CD4-positive, alpha-beta memory T cell (primary cell): ENCODE measurements at regions not wholly inside any gene's neighbourhood (a gene's known extent, or its start where the extent isn't known, plus 50 kb on each side); places are given as distances from the start of the nearest gene placed in this dataset.

Experiments used
- CTCF ChIA-PET: fragments of 350-600 bp; sonication (Branson Sonifier 250); formaldehyde crosslinking; loops from one replicate; lab custom pipeline; 2021; ENCODE audit warnings: inconsistent platforms; ENCODE audit not compliant: partially characterized antibody; lab: Charles Lee
- POLR2A ChIA-PET: fragments of 350-600 bp; sonication (Branson Sonifier 250); formaldehyde crosslinking; loops from one replicate; lab custom pipeline; 2021; ENCODE audit not compliant: partially characterized antibody; lab: Charles Lee
- DNase-seq, 5 donors: peaks; one replicate each; pipeline versions ENCODE4 v3.0.0 to v3.0.0-alpha.2; 2020 to 2022; ENCODE audit warnings: mixed read lengths in 1 of 5
- H3K27ac ChIP-seq: one replicate; pipeline ENCODE4 v1.7.0; 2013; ENCODE audit warnings: low read depth, low read length
- H3K27me3 ChIP-seq: 2 replicates; pipeline ENCODE4 v1.7.0; 2013; ENCODE audit warnings: mild to moderate bottlenecking, low read length, moderate library complexity; ENCODE audit not compliant: insufficient read depth
- H3K36me3 ChIP-seq: 2 replicates; pipeline ENCODE4 v1.7.0; 2013; ENCODE audit warnings: mild to moderate bottlenecking, low read length, moderate library complexity; ENCODE audit not compliant: insufficient read depth
- H3K4me1 ChIP-seq: 2 replicates; pipeline ENCODE4 v1.7.0; 2013; ENCODE audit warnings: mild to moderate bottlenecking, low read length, moderate library complexity; ENCODE audit not compliant: insufficient read depth
- H3K4me3 ChIP-seq, 2 donors: one replicate each; pipeline ENCODE4 v1.7.0; 2013; ENCODE audit warnings: low read length in 2 of 2, mild to moderate bottlenecking in 1 of 2
- H3K9me3 ChIP-seq, 2 donors: one replicate each; pipeline ENCODE4 v1.7.0; 2013; ENCODE audit warnings: low read length in 2 of 2, control low read depth in 1 of 2; ENCODE audit not compliant: control insufficient read depth in 1 of 2
- H3K27ac Mint-ChIP-seq, 7 donors: one replicate each; pipeline ENCODE4 v1.8.0; 2020 to 2021; ENCODE audit warnings: mixed read lengths in 7 of 7, mild to moderate bottlenecking in 6 of 7, inconsistent platforms in 3 of 7, moderate library complexity in 3 of 7
- H3K27me3 Mint-ChIP-seq, 2 donors: one replicate each; pipeline ENCODE4 v1.8.0; 2020 to 2021; ENCODE audit warnings: mixed read lengths in 2 of 2
- H3K36me3 Mint-ChIP-seq, 2 donors: one replicate each; pipeline ENCODE4 v1.8.0; 2020 to 2021; ENCODE audit warnings: mixed read lengths in 2 of 2, inconsistent platforms in 1 of 2, mild to moderate bottlenecking in 1 of 2
- H3K4me1 Mint-ChIP-seq, 4 donors: one replicate each; pipeline ENCODE4 v1.8.0; 2020 to 2021; ENCODE audit warnings: mixed read lengths in 4 of 4, mild to moderate bottlenecking in 1 of 4
- H3K4me3 Mint-ChIP-seq, 8 donors: one replicate each; pipeline ENCODE4 v1.8.0; 2020 to 2021; ENCODE audit warnings: mixed read lengths in 8 of 8, mild to moderate bottlenecking in 7 of 8, moderate library complexity in 6 of 8, inconsistent platforms in 3 of 8
- H3K9me3 Mint-ChIP-seq, 8 donors: one replicate each; pipeline ENCODE4 v1.8.0; 2020 to 2021; ENCODE audit warnings: mixed read lengths in 8 of 8, mild to moderate bottlenecking in 5 of 8, inconsistent platforms in 3 of 8, moderate library complexity in 1 of 8
- intact Hi-C: fragments of 100-400 bp; cut with micrococcal nuclease; formaldehyde crosslinking; loops from one replicate; pipeline ENCODE4 v1.15.1; 2023

DNA sequence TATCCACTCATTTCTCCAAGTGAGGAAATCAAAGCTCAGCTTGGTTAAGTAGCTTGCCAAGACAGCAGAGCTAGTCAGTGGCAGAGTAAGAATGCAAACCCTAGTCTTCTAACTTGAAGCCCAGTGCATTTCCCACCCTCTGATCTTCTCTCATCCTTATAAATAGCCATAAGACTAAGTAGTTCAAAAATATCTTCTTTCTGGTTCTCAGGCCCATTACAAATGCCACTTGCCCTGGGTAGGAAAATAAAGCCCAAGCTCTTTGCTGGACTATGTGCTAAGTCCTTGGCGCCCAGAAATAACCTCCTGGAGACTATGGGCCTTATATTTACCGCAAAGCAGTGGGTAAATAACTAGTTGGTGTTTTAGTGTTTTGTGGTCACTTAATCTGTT is 505.8 kb downstream of the PLPP3 start:
- no peak overlapping the region for H3K4me3 ChIP-seq
- Mint-ChIP-seq H3K27ac (no peak overlapping the region), H3K36me3 (no peaks in the 10 kb centered on the region), H3K4me1 (no peaks in the 10 kb centered on the region), H3K27me3 (peaks cover 0 to 4% of the 10 kb centered on the region in 2 donors), H3K9me3 (peaks cover 0 to 10% (median 1%) of the 10 kb centered on the region in 8 donors), H3K4me3 (no peak overlapping the region)
- CTCF ChIA-PET = no interaction called here
- H3K27me3 ChIP-seq = no peaks in the 10 kb centered on the region
- DNase-seq = no peak
- no peaks in the 10 kb centered on the region for H3K9me3 ChIP-seq
- H3K27ac ChIP-seq = no peak overlapping the region
- intact Hi-C loops = no loop called here
- H3K4me1 ChIP-seq = no peaks in the 10 kb centered on the region
- POLR2A ChIA-PET = no interaction called here
- no peaks in the 10 kb centered on the region for H3K36me3 ChIP-seq

GRCh38 chr1:56073206-56073605 is 506.2 kb downstream of the PLPP3 start:
- Mint-ChIP-seq H3K9me3 (peaks cover 0 to 10% (median 1%) of the 10 kb centered on the region in 8 donors), H3K4me1 (no peaks in the 10 kb centered on the region), H3K36me3 (no peaks in the 10 kb centered on the region), H3K4me3 (no peak overlapping the region), H3K27me3 (peaks cover 0 to 4% of the 10 kb centered on the region in 2 donors), H3K27ac (no peak overlapping the region)
- DNase-seq = no peak
- intact Hi-C loops = no loop called here
- Histone ChIP-seq H3K4me1 (no peaks in the 10 kb centered on the region), H3K9me3 (no peaks in the 10 kb centered on the region), H3K27me3 (no peaks in the 10 kb centered on the region), H3K36me3 (no peaks in the 10 kb centered on the region), H3K27ac (no peak overlapping the region), H3K4me3 (no peak overlapping the region)
- POLR2A ChIA-PET = no interaction called here
- CTCF ChIA-PET = no interaction called here

DNA sequence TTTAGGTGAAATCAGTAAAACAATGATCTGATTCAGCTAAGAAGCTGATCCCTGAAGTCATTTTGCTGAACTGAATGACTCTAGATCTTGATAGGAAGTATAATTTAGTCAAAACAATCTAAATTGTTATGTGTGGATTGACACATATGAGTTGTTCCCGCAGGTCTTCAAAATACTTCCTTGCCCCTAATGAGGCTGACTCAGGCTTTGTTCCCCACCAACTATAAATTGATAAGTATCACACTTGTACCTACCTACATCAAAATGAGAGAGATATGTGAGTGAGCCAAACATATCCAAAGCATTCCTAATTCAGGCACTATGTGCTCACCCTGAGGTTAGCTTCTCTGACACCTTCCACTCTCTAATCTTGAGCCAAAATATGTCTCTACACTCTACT is 507.1 kb downstream of the PLPP3 start:
- Histone ChIP-seq H3K27ac (no peak overlapping the region), H3K4me1 (no peaks in the 10 kb centered on the region), H3K27me3 (no peaks in the 10 kb centered on the region), H3K9me3 (no peaks in the 10 kb centered on the region), H3K36me3 (no peaks in the 10 kb centered on the region), H3K4me3 (no peak overlapping the region)
- POLR2A ChIA-PET = no interaction called here
- peaks cover 0 to 9% (median 1%) of the 10 kb centered on the region in 8 donors for H3K9me3 Mint-ChIP-seq
- CTCF ChIA-PET = no interaction called here
- H3K27me3 Mint-ChIP-seq = peaks cover 0 to 4% of the 10 kb centered on the region in 2 donors
- no peak overlapping the region for H3K27ac Mint-ChIP-seq
- no peaks in the 10 kb centered on the region for H3K4me1 Mint-ChIP-seq
- H3K4me3 Mint-ChIP-seq = no peak overlapping the region
- no peak for DNase-seq
- intact Hi-C loops = no loop called here
- no peaks in the 10 kb centered on the region for H3K36me3 Mint-ChIP-seq

DNA sequence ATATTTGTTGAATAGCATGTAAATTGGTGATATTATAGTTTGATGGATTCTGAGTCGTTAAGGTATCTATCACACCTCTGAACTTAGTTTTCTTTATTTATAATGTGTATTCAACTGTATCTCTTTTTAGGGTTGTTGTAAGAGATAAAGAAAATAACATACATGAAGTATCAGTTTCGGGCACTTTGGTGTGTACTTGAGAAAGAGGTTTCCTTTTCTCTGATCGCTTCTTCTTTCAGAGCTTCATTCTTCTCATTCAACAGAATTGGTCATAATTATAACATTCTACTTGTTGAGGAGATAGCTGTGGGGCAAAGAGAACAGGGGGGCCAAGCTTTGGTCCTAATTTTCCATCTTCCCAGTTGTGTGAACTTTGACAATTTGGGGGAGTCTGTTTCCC is 508.0 kb downstream of the PLPP3 start:
- Mint-ChIP-seq H3K36me3 (no peaks in the 10 kb centered on the region), H3K4me3 (no peak overlapping the region), H3K9me3 (peaks cover 0 to 8% (median 2%) of the 10 kb centered on the region in 8 donors), H3K4me1 (no peaks in the 10 kb centered on the region), H3K27ac (no peak overlapping the region), H3K27me3 (peaks cover 0 to 4% of the 10 kb centered on the region in 2 donors)
- POLR2A ChIA-PET = no interaction called here
- Histone ChIP-seq H3K4me1 (no peaks in the 10 kb centered on the region), H3K9me3 (no peaks in the 10 kb centered on the region), H3K36me3 (no peaks in the 10 kb centered on the region), H3K27me3 (no peaks in the 10 kb centered on the region), H3K27ac (no peak overlapping the region), H3K4me3 (no peak overlapping the region)
- intact Hi-C loops = no loop called here
- no peak for DNase-seq
- CTCF ChIA-PET = no interaction called here

- Histone ChIP-seq H3K4me1 (no peaks in the 10 kb centered on the region), H3K9me3 (no peaks in the 10 kb centered on the region), H3K27me3 (no peaks in the 10 kb centered on the region), H3K36me3 (no peaks in the 10 kb centered on the region), H3K27ac (no peak overlapping the region), H3K4me3 (no peak overlapping the region)
- Mint-ChIP-seq H3K9me3 (peaks cover 0 to 7% (median 2%) of the 10 kb centered on the region in 8 donors), H3K4me1 (no peaks in the 10 kb centered on the region), H3K36me3 (no peaks in the 10 kb centered on the region), H3K4me3 (no peak overlapping the region), H3K27ac (no peak overlapping the region), H3K27me3 (peaks cover 0 to 3% of the 10 kb centered on the region in 2 donors)
- CTCF ChIA-PET = no interaction called here
- intact Hi-C loops = no loop called here
- no peak for DNase-seq
- POLR2A ChIA-PET = no interaction called here
These were observed 508.8 kb downstream of the PLPP3 start for GRCh38 chr1:56070601-56071000.

GRCh38 chr1:56069824-56070223 is 509.5 kb downstream of the PLPP3 start:
- Mint-ChIP-seq H3K27me3 (peaks cover 0 to 3% of the 10 kb centered on the region in 2 donors), H3K27ac (no peak overlapping the region), H3K36me3 (no peaks in the 10 kb centered on the region), H3K4me3 (no peak overlapping the region), H3K4me1 (no peaks in the 10 kb centered on the region), H3K9me3 (peaks cover 0 to 6% (median 2%) of the 10 kb centered on the region in 8 donors)
- no peak overlapping the region for H3K27ac ChIP-seq
- no peak for DNase-seq
- H3K4me3 ChIP-seq = no peak overlapping the region
- H3K4me1 ChIP-seq = no peaks in the 10 kb centered on the region
- no peaks in the 10 kb centered on the region for H3K36me3 ChIP-seq
- H3K27me3 ChIP-seq = no peaks in the 10 kb centered on the region
- CTCF ChIA-PET = no interaction called here
- POLR2A ChIA-PET = no interaction called here
- intact Hi-C loops = no loop called here
- H3K9me3 ChIP-seq = no peaks in the 10 kb centered on the region

DNA sequence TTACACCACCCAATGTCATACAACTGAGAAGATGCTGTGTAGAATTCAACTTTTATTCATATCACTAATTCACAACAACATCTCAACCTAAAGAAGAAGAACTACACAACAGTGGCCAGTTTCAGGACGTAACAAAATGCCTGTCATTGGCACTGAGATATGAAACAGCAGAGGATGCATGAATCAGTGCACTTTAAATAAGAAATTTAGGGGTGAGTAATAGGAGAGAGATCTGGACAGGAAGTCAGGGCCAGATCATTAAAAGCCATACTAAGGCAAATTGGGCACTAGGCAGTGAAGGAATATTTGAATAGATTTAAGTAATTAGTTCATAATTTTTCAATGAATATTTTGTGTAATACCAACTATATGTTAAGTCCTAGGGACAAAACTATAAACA is 510.5 kb downstream of the PLPP3 start:
- H3K27me3 ChIP-seq = no peaks in the 10 kb centered on the region
- H3K36me3 Mint-ChIP-seq = no peaks in the 10 kb centered on the region
- no peak overlapping the region for H3K4me3 ChIP-seq
- H3K4me1 ChIP-seq = no peaks in the 10 kb centered on the region
- H3K9me3 Mint-ChIP-seq = peaks cover 0 to 5% (median 1%) of the 10 kb centered on the region in 8 donors
- H3K9me3 ChIP-seq = no peaks in the 10 kb centered on the region
- CTCF ChIA-PET = no interaction called here
- H3K27ac Mint-ChIP-seq = no peak overlapping the region
- H3K36me3 ChIP-seq = no peaks in the 10 kb centered on the region
- no peak overlapping the region for H3K27ac ChIP-seq
- H3K4me3 Mint-ChIP-seq = no peak overlapping the region
- no peak for DNase-seq
- H3K4me1 Mint-ChIP-seq = no peaks in the 10 kb centered on the region
- intact Hi-C loops = no loop called here
- peaks cover 0 to 3% of the 10 kb centered on the region in 2 donors for H3K27me3 Mint-ChIP-seq
- POLR2A ChIA-PET = no interaction called here

DNA sequence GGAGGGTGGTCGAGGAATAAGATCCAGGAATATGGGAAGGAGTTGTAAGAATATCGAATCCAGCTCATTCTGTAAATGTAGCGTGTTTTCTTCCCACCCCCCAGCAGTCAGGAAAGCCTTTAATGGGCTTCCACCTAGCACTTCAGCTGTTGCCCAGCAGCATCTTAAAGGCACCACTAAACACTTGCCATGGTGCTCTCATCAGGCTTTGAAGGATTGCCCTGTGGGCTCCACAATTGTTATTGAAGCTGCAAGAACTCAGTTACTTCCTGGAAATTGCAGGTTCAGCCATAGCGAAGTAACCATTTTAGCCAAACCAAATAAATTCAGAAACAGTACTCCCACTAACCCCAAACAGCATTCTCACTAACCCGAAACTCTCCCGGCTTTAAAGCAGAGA is 511.2 kb downstream of the PLPP3 start:
- CTCF ChIA-PET = no interaction called here
- peaks cover 0 to 3% of the 10 kb centered on the region in 2 donors for H3K27me3 Mint-ChIP-seq
- H3K27ac ChIP-seq = no peak overlapping the region
- no peak overlapping the region for H3K27ac Mint-ChIP-seq
- no peak for DNase-seq
- H3K4me1 Mint-ChIP-seq = no peaks in the 10 kb centered on the region
- H3K27me3 ChIP-seq = no peaks in the 10 kb centered on the region
- H3K4me3 Mint-ChIP-seq = no peak overlapping the region
- H3K9me3 ChIP-seq = no peaks in the 10 kb centered on the region
- H3K36me3 ChIP-seq = no peaks in the 10 kb centered on the region
- H3K9me3 Mint-ChIP-seq = peaks cover 0 to 6% (median 1%) of the 10 kb centered on the region in 8 donors
- no peak overlapping the region for H3K4me3 ChIP-seq
- no peaks in the 10 kb centered on the region for H3K36me3 Mint-ChIP-seq
- intact Hi-C loops = no loop called here
- no peaks in the 10 kb centered on the region for H3K4me1 ChIP-seq
- POLR2A ChIA-PET = no interaction called here
